LNCAP (cell line): ENCODE measurements at regions not wholly inside any gene's neighbourhood (a gene's known extent, or its start where the extent isn't known, plus 50 kb on each side); places are given as distances from the start of the nearest gene placed in this dataset.

Source experiments
- TF ChIP-seq, protein P1 (sequence below): fragments of 450-650 bp; IDR thresholded peaks from 2 replicates; pipeline ENCODE4 v1.5.1; 2017; ENCODE audit warnings: mild to moderate bottlenecking

DNA sequence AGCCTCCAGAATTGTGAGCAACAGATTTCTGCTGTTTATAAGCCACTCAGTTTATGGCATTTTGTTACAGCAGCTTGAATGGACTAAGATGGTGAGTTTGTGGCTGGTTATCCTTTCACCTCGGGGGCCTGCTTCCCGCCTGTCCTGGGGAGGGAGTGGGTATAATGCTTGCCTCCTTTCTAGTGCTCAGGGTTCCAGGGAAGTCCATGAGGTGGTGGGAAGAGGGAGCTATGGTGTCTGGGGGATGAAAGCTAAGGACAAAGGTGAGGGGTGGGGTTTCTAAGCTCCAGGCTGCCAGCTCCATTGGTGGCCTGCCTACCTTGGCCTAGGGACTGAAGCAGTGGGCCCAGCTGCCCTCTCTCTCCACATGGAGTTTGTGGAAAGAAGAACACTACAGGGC lies 50.2 kb upstream of the SDK2 start:
- TF ChIP-seq, protein P1, sequence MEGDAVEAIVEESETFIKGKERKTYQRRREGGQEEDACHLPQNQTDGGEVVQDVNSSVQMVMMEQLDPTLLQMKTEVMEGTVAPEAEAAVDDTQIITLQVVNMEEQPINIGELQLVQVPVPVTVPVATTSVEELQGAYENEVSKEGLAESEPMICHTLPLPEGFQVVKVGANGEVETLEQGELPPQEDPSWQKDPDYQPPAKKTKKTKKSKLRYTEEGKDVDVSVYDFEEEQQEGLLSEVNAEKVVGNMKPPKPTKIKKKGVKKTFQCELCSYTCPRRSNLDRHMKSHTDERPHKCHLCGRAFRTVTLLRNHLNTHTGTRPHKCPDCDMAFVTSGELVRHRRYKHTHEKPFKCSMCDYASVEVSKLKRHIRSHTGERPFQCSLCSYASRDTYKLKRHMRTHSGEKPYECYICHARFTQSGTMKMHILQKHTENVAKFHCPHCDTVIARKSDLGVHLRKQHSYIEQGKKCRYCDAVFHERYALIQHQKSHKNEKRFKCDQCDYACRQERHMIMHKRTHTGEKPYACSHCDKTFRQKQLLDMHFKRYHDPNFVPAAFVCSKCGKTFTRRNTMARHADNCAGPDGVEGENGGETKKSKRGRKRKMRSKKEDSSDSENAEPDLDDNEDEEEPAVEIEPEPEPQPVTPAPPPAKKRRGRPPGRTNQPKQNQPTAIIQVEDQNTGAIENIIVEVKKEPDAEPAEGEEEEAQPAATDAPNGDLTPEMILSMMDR, result no peak

DNA sequence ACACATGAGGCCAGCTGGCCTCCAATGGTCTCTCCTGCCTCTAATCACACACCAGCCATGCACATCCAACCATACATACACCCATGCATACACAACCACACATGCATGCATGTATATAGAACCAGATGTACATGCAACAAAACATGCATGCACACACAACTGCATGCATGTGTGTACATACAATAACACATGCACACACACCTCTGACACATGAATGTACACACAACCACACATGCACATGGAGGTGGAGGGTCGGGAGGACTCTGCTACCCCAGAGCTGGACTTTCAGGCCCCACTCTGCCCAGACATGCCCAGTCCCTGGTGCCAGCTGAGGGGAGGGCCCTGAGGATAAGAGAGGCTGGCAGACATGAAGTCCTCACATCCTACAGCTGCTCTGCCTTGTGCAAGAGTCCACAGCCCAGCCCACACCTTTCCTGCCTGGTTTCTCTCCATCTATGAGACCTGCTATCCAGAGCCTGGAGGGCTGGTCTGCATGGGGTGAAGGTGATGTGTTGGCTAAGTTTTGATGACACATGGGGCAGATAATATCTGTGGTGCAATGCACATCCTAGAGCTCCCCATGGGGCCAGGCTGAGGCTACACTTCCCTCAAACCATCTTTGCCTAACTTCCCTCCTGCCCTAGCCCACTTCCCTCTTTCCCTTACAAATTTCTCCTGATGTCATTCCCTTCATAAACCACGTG lies 50.9 kb upstream of the SDK2 start:
- TF ChIP-seq, protein P1, result no peak

DNA sequence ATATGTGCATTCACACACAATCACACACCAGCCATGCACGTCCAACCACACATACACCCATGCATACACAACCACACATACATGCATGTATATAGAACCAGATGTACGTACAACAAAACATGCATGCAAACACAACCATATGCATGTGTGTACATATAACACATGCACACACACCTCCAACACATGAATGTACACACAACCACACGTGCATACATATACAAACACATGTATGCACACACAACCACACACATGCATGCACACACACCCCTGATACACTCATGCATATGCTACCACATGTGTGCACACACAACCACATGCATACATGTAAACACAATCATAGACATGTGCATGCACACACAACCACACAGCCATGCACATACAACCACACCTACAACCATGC lies 52.0 kb upstream of the SDK2 start:
- TF ChIP-seq, protein P1, result no peak

DNA sequence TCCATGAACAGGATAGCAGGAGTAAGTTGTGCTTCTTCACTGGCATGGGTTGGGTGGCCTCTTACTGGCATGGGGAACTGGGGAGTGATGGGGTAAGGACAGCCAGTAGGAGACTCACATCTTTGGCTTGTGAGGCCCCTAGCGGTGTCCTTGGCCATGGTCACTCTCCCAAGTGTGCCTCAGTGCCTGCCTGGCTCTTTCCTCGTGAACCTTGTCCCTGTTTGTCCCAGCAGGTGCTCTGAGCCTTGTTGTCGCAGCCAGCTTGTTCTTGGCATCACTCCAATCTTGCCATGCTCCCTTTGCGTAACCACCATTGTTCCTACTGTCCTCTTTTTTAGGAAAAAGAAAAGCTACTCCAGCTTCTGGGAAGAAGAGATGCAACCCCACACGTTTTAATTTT lies 53.6 kb upstream of the SDK2 start:
- TF ChIP-seq, protein P1, result no peak; the same call in 1 of the 2 replicates

DNA sequence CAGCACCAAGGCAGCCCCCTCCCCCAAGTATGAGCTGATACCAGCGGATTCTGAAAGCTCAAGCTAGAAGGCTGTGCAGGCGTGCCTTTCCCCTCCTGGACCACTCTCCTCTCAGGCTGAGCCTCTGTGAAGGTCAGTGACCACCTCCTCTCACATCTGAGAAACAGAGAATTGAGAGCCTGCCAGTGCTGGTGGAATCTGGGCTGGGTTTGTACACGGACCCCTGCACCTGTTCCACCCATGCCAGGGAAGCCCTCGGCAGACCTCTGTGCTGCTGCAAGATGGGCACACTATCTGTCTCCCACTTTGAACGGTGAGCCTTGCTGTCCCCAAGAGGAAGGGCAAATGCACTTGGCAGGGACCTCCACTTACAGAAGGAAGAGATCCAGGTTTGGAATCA lies 54.7 kb upstream of the SDK2 start:
- TF ChIP-seq, protein P1, result no peak

DNA sequence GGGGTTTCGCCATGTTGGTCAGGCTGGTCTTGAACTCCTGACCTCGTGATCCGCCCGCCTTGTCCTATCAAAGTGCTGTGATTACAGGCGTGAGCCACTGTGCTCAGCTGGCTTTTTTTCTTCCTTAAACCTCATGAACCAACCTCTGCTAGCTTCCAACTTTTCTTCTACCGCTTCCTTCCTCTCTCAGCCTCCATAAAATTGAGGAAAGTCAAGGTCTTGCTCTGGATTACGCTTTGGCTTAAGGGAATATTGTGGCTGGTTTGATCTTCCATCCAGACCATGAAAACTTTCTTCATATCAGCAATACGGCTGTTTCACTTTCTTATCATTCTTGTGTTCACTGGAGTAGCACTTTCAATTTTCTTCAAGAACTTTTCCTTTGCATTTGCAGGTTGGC lies 57.5 kb upstream of the SDK2 start:
- TF ChIP-seq, protein P1, result no peak

DNA sequence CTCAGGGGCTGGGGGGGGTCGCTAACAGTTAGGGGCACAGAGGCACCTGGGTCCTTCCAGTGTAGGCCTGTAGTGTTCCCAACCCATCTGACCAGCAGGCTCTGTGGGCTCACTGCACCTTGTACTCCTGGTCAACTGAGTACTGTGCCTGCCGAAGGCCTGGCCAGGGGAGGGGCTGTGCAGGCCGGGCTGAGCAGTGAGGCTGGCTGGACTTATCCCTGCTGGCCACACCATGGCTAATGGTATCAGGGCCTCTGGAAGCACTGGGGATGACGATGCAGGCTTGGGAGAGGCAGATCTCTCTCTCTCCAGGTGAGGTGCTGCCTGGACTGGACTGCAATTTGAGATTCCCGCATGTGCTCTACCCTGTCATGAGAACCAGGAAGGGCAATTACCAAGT lies 58.9 kb upstream of the SDK2 start:
- TF ChIP-seq, protein P1, result no peak

DNA sequence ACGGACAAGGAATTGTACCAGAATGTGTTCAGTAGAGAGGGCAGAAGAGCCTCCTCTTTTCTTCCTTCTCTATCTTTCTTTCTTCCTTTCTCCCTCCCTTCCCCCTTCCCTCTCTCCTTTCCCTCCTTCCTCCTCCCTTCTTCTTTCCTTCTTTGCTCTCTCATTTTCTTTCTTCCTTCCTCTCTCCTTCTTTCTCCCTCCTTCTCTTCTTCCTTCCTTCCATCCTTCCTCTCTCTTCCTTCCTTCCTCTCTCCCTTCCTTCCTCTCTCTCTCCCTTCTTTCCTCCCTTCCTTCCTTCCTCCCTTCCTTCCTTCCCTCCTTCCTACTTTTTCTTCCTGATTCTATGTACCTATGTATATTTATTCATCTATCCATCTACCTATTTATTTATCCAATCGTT lies 59.7 kb upstream of the SDK2 start:
- TF ChIP-seq, protein P1, result no peak
